K562 (cell line): ENCODE measurements at regions not wholly inside any gene's neighbourhood (a gene's known extent, or its start where the extent isn't known, plus 50 kb on each side); places are given as distances from the start of the nearest gene placed in this dataset.

ENCODE experiments used
- ATAC-seq: fragments of 200-7000 bp; cut with Tn5 transposase; 3 replicates; pipeline ENCODE4 v1.9.1; 2020; ENCODE audit warnings: moderate library complexity
- BruUV-seq: library from RNA; stranded (reverse); fragments of 400-500 nt; replicated peaks from 2 replicates; lab custom pipeline; 2021; lab: Mats Ljungman, UMichigan
- CTCF ChIA-PET: fragments of 300-600 bp; formaldehyde crosslinking; extraction: SDS; loops from one replicate; lab custom pipeline; 2021; ENCODE audit warnings: low intra/inter-chr PET ratio; lab: Yijun Ruan, JAX
- POLR2A ChIA-PET: fragments of 300-600, 350-650 bp; sonication (Branson Sonifier 250); formaldehyde crosslinking; extraction: SDS; loops from one replicate; lab custom pipeline; 2021; ENCODE audit warnings: antibody characterized with exemption, inconsistent platforms; lab: Yijun Ruan, JAX
- DNase-seq, 4 experiments: peaks; one replicate each; pipeline versions ENCODE4 v3.0.0 to v3.0.0-alpha.2; 2011 to 2018; ENCODE audit warnings: low spot score in 3 of 4, mixed read lengths in 3 of 4; ENCODE audit errors: extremely low read depth in 1 of 4
- FAIRE-seq: peaks from 2 replicates; lab custom pipeline; 2011; peaks lifted over from hg19 to GRCh38; lab: Jason Lieb, UNC
- H2AFZ ChIP-seq: 2 replicates; pipeline ENCODE4 v1.6.0; 2011; ENCODE audit warnings: low read depth, low read length, control low read depth, inconsistent platforms
- H3K27ac ChIP-seq: fragments of 200-600 bp; 3 replicates; pipeline ENCODE4 v1.8.0; 2011; ENCODE audit warnings: low read depth, mild to moderate bottlenecking, control low read depth, inconsistent platforms, low read length, moderate library complexity, mixed read lengths; ENCODE audit errors: extremely low read depth
- H3K27me3 ChIP-seq, 2 experiments: fragments of 300-600 bp in 1 of 2; 2 replicates in 1 of 2; 3 replicates in 1 of 2; pipeline versions ENCODE4 v1.6.0 to v1.8.0; 2011; ENCODE audit warnings: inconsistent platforms in 2 of 2, low read length in 2 of 2, mild to moderate bottlenecking in 1 of 2, mixed read lengths in 1 of 2, moderate library complexity in 1 of 2; ENCODE audit not compliant: control insufficient read depth in 2 of 2, insufficient read depth in 2 of 2
- H3K36me3 ChIP-seq: fragments of 300-600 bp; 3 replicates; pipeline ENCODE4 v1.8.0; 2011; ENCODE audit warnings: mild to moderate bottlenecking, low read length, inconsistent platforms; ENCODE audit not compliant: control insufficient read depth, insufficient read depth
- H3K4me1 ChIP-seq, 2 experiments: fragments of 200-600 bp in 1 of 2; replicated peaks in 1 of 2; 2 replicates in 1 of 2; 3 replicates in 1 of 2; pipeline versions ENCODE4 v1.5.1 to v1.8.0; 2011; ENCODE audit warnings: inconsistent platforms in 2 of 2, low read length in 2 of 2, mild to moderate bottlenecking in 1 of 2, mixed read lengths in 1 of 2, moderate library complexity in 1 of 2; ENCODE audit not compliant: control insufficient read depth in 2 of 2, insufficient read depth in 2 of 2
- H3K4me2 ChIP-seq: 2 replicates; pipeline ENCODE4 v1.6.1; 2011; ENCODE audit warnings: low read length, control low read depth, inconsistent platforms, mixed read lengths; ENCODE audit not compliant: insufficient read depth
- H3K4me3 ChIP-seq: fragments of 200-600 bp; sonication (generic), shearing (Covaris generic); 2 replicates; pipeline ENCODE4 v1.5.1; 2016; ENCODE audit warnings: control low read depth, inconsistent platforms
- H3K79me2 ChIP-seq: fragments of 200-600 bp; 3 replicates; pipeline ENCODE4 v1.8.0; 2011; ENCODE audit warnings: low read length, inconsistent platforms; ENCODE audit not compliant: control insufficient read depth, insufficient read depth
- H3K9ac ChIP-seq, 2 experiments: 2 replicates each; pipeline versions ENCODE4 v1.6.0 to v1.6.1; 2011; ENCODE audit warnings: low read depth in 2 of 2, low read length in 2 of 2, control low read depth in 1 of 2, inconsistent platforms in 1 of 2, mild to moderate bottlenecking in 1 of 2, mixed read lengths in 1 of 2; ENCODE audit not compliant: insufficient read depth in 1 of 2
- H3K9me1 ChIP-seq: one replicate; pipeline ENCODE4 v1.6.0; 2011; ENCODE audit warnings: inconsistent platforms, mild to moderate bottlenecking, low read length, moderate library complexity; ENCODE audit not compliant: control insufficient read depth, insufficient read depth
- H3K9me3 ChIP-seq: replicated peaks from 2 replicates; pipeline ENCODE4 v1.5.1; 2011; ENCODE audit warnings: low read depth, low read length, inconsistent platforms; ENCODE audit not compliant: control insufficient read depth, insufficient read depth
- H4K20me1 ChIP-seq: replicated peaks from 2 replicates; pipeline ENCODE4 v1.6.1; 2011; ENCODE audit warnings: low read length, inconsistent platforms, mixed read lengths; ENCODE audit not compliant: control insufficient read depth, insufficient read depth
- BRCA1 ChIP-seq, 2 experiments: fragments of 450-650 bp in 1 of 2; sonication (generic) in 1 of 2; formaldehyde crosslinking in 1 of 2; IDR thresholded peaks; 2 replicates each; pipeline versions ENCODE4 v1.5.0 to v1.6.1; 2017 to 2020; ENCODE audit warnings: mild to moderate bottlenecking in 1 of 2, missing genetic modification reagents in 1 of 2
- FOXP4 ChIP-seq: sonication (generic); formaldehyde crosslinking; IDR thresholded peaks from 2 replicates; pipeline ENCODE4 v1.8.0; 2022; ENCODE audit warnings: mild to moderate bottlenecking, missing genetic modification reagents, borderline replicate concordance
- HNRNPLL ChIP-seq: fragments of 200-400 bp; formaldehyde crosslinking; IDR thresholded peaks from 2 replicates; pipeline ENCODE4 v1.6.1; 2017; ENCODE audit warnings: low read length, low read depth, mild to moderate bottlenecking; ENCODE audit not compliant: poor library complexity, severe bottlenecking
- NR0B1 ChIP-seq: fragments of 450-650 bp; IDR thresholded peaks from one replicate; pipeline ENCODE4 v1.6.1; 2018; ENCODE audit warnings: mild to moderate bottlenecking, moderate library complexity; ENCODE audit not compliant: partially characterized antibody
- RAD51 ChIP-seq: fragments of 450-650 bp; IDR thresholded peaks from 2 replicates; pipeline ENCODE4 v1.7.1; 2016; ENCODE audit warnings: low read depth, mild to moderate bottlenecking, borderline replicate concordance
- RBM14 ChIP-seq: fragments of 200-400 bp; formaldehyde crosslinking; IDR thresholded peaks from 2 replicates; pipeline ENCODE4 v1.6.1; 2018; ENCODE audit warnings: low read depth, mild to moderate bottlenecking, low read length, moderate library complexity, borderline replicate concordance; ENCODE audit not compliant: insufficient read depth
- SMARCA4 ChIP-seq: fragments of 450-650 bp; IDR thresholded peaks from 2 replicates; pipeline ENCODE4 v1.6.1; 2016
- TCF3 ChIP-seq: sonication (generic); formaldehyde crosslinking; IDR thresholded peaks from 2 replicates; pipeline ENCODE4 v1.4.0; 2020; ENCODE audit warnings: mild to moderate bottlenecking, missing genetic modification reagents
- ZBTB11 ChIP-seq, 3 experiments: fragments of 200-800 bp in 1 of 3; fragments of 250-450 bp in 1 of 3; fragments of 450-650 bp in 1 of 3; sonication (Bioruptor Pico) in 1 of 3; sonication (Bioruptor generic) in 1 of 3; formaldehyde crosslinking in 1 of 3; IDR thresholded peaks; 2 replicates each; pipeline versions ENCODE4 v1.6.1 to v1.8.0; 2016 to 2022; ENCODE audit warnings: mild to moderate bottlenecking in 2 of 3, missing genetic modification characterization in 2 of 3, missing compliant biosample characterization in 1 of 3, moderate library complexity in 1 of 3
- ZBTB9 ChIP-seq: fragments of 450-650 bp; formaldehyde crosslinking; IDR thresholded peaks from 2 replicates; pipeline ENCODE4 v1.4.0; 2020; ENCODE audit warnings: mild to moderate bottlenecking, moderate library complexity
- WGBS: fragments of 100-300 bp; shearing (Covaris generic); methylation state at CpG from one replicate; pipeline ENCODE4 v1.1.6; 2016; ENCODE audit warnings: low coverage, mixed read lengths; ENCODE audit not compliant: insufficient coverage; ENCODE audit errors: missing lambda C conversion rate; 5-methylcytosine and 5-hydroxymethylcytosine counted together
- in situ Hi-C: fragments of 300-500 bp; cut with MboI; formaldehyde crosslinking; loops from 4 replicates; pipeline ENCODE4 v1.15.0; 2018; ENCODE audit warnings: inconsistent platforms, mixed read lengths
- intact Hi-C: fragments of 100-400 bp; cut with micrococcal nuclease; formaldehyde crosslinking; loops from 2 replicates; pipeline ENCODE4 v1.14.2; 2022

GRCh38 chr11:28536504-28537267 is 428.5 kb downstream of the METTL15 start:
- 0 out of 2 replicates have a peak, but pooled peaks cover 1% of the 10 kb centered on the region for H3K9me3 ChIP-seq
- ATAC-seq (no peak), FAIRE-seq (no peak), DNase-seq (no peak)
- POLR2A ChIA-PET = no interaction called here
- no peaks in the 10 kb centered on the region for H3K9me1 ChIP-seq
- H3K27me3 ChIP-seq = no peaks in the 10 kb centered on the region
- no peak overlapping the region for H2AFZ ChIP-seq
- WGBS = 4% methylated on average over 2 of the region's 2 CpGs
- CTCF ChIA-PET = no interaction called here
- no peak overlapping the region for H3K9ac ChIP-seq
- BruUV-seq = no TSS peak
- no peak overlapping the region for H3K4me3 ChIP-seq
- H3K4me2 ChIP-seq = no peak overlapping the region
- no peaks in the 10 kb centered on the region for H3K79me2 ChIP-seq
- H4K20me1 ChIP-seq = no peaks in the 10 kb centered on the region
- no peaks in the 10 kb centered on the region for H3K4me1 ChIP-seq
- no peaks in the 10 kb centered on the region for H3K36me3 ChIP-seq
- no peak overlapping the region for H3K27ac ChIP-seq
- intact Hi-C loops = no loop called here
- in situ Hi-C loops = no loop called here
- no peak for TF ChIP-seq ZBTB9
- no peak for TF ChIP-seq FOXP4 (CRISPR knock-in tag)
- TF ChIP-seq HNRNPLL = no peak
- TF ChIP-seq RBM14 = no peak
- TF ChIP-seq RAD51 = no peak
- TF ChIP-seq SMARCA4 = no peak
- no peak for TF ChIP-seq TCF3 (CRISPR knock-in tag)
- no peak for TF ChIP-seq BRCA1 (IDR thresholded peaks at IDR 0.05)
- no peak for TF ChIP-seq BRCA1 (CRISPR knock-in tag; IDR thresholded peaks at IDR 0.05)
- no peak for TF ChIP-seq ZBTB11 (CRISPR knock-in tag; IDR thresholded peaks at IDR 0.05)
- TF ChIP-seq NR0B1 = no peak
